ENCODE measurements at regions not wholly inside any gene's neighbourhood (a gene's known extent, or its start where the extent isn't known, plus 50 kb on each side); places are given as distances from the start of the nearest gene placed in this dataset.
"Not testable (repeated sequence)": the region's sequence is repeated elsewhere in the genome, so short reads cannot be mapped to it uniquely, and the experiment has no call there.

DNA sequence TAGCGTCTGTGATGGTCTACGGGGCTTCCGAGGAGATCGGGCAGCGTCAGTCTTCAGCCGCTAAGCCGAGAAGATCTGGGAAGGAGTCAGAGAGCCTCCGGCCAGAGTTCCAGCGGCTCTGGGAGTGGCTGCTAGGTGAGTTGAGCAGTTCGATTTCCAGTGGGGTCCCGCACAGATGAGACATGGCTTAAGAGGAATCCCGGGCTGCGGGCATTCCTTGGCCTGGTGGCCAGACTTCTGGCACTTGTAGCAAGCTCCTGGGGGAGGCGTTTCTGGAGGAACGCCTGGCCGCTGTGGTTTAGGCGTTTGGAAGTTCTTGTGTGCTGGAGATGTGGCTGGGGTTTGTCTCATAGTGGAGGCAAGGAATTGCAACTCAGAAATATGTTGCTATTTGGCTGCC is 915.3 kb upstream of the CRIM1 start:
- TF ChIP-seq, protein P1, sequence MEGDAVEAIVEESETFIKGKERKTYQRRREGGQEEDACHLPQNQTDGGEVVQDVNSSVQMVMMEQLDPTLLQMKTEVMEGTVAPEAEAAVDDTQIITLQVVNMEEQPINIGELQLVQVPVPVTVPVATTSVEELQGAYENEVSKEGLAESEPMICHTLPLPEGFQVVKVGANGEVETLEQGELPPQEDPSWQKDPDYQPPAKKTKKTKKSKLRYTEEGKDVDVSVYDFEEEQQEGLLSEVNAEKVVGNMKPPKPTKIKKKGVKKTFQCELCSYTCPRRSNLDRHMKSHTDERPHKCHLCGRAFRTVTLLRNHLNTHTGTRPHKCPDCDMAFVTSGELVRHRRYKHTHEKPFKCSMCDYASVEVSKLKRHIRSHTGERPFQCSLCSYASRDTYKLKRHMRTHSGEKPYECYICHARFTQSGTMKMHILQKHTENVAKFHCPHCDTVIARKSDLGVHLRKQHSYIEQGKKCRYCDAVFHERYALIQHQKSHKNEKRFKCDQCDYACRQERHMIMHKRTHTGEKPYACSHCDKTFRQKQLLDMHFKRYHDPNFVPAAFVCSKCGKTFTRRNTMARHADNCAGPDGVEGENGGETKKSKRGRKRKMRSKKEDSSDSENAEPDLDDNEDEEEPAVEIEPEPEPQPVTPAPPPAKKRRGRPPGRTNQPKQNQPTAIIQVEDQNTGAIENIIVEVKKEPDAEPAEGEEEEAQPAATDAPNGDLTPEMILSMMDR (conservative IDR thresholded peaks at IDR 0.05): not testable (repeated sequence)
- TF ChIP-seq EZH2 (IDR thresholded peaks at IDR 0.05; ENCODE audit: low read depth): not testable (repeated sequence)

Measured in PC-9 (cell line).